ENCODE measurements at regions not wholly inside any gene's neighbourhood (a gene's known extent, or its start where the extent isn't known, plus 50 kb on each side); places are given as distances from the start of the nearest gene placed in this dataset.

- Mint-ChIP-seq H3K27me3 (ENCODE audit: low read depth) (no peaks in the 10 kb centered on the region), H3K27ac (ENCODE audit: unreplicated experiment) (no peak overlapping the region), H3K4me3 (ENCODE audit: unreplicated experiment) (no peak overlapping the region), H3K4me1 (ENCODE audit: low read depth) (no peaks in the 10 kb centered on the region), H3K9me3 (ENCODE audit: low read depth) (peaks cover 25% of the 10 kb centered on the region), H3K36me3 (ENCODE audit: low read depth) (no peaks in the 10 kb centered on the region)
- TF ChIP-seq CTCF (IDR thresholded peaks at IDR 0.05): no peak
- no peak for DNase-seq (ENCODE audit: low spot score)
These were observed 328.4 kb upstream of the KHDRBS2 start for GRCh38 chr6:62614442-62614841.

- Mint-ChIP-seq H3K27me3 (ENCODE audit: low read depth) (no peaks in the 10 kb centered on the region), H3K4me1 (ENCODE audit: low read depth) (no peaks in the 10 kb centered on the region), H3K36me3 (ENCODE audit: low read depth) (no peaks in the 10 kb centered on the region), H3K9me3 (ENCODE audit: low read depth) (peaks cover 25% of the 10 kb centered on the region), H3K4me3 (ENCODE audit: unreplicated experiment) (no peak overlapping the region), H3K27ac (ENCODE audit: unreplicated experiment) (no peak overlapping the region)
- TF ChIP-seq CTCF (IDR thresholded peaks at IDR 0.05): no peak
- no peak for DNase-seq (ENCODE audit: low spot score)
These were observed 327.9 kb upstream of the KHDRBS2 start for GRCh38 chr6:62613928-62614327.

- H3K27ac Mint-ChIP-seq (ENCODE audit: unreplicated experiment): no peak overlapping the region
- H3K4me1 Mint-ChIP-seq (ENCODE audit: low read depth): no peaks in the 10 kb centered on the region
- no peaks in the 10 kb centered on the region for H3K36me3 Mint-ChIP-seq (ENCODE audit: low read depth)
- peaks cover 25% of the 10 kb centered on the region for H3K9me3 Mint-ChIP-seq (ENCODE audit: low read depth)
- DNase-seq (ENCODE audit: low spot score): no peak
- no peak for TF ChIP-seq CTCF (IDR thresholded peaks at IDR 0.05)
- H3K27me3 Mint-ChIP-seq (ENCODE audit: low read depth): no peaks in the 10 kb centered on the region
- H3K4me3 Mint-ChIP-seq (ENCODE audit: unreplicated experiment): no peak overlapping the region
These were observed 326.4 kb upstream of the KHDRBS2 start for GRCh38 chr6:62612471-62612870.

- no peaks in the 10 kb centered on the region for H3K9me3 Mint-ChIP-seq (ENCODE audit: low read depth)
- no peaks in the 10 kb centered on the region for H3K36me3 Mint-ChIP-seq (ENCODE audit: low read depth)
These were observed 284.3 kb upstream of the KHDRBS2 start for GRCh38 chr6:62570372-62570771.

GRCh38 chr6:62541502-62541901 lies 255.5 kb upstream of the KHDRBS2 start:
- no peaks in the 10 kb centered on the region for H3K4me1 Mint-ChIP-seq (ENCODE audit: low read depth)
- TF ChIP-seq CTCF (IDR thresholded peaks at IDR 0.05): no peak

More at GRCh38 chr6:62570372-62570771, 284.3 kb upstream of the KHDRBS2 start:
- H3K27ac Mint-ChIP-seq (ENCODE audit: unreplicated experiment): no peak overlapping the region
- no peak overlapping the region for H3K4me3 Mint-ChIP-seq (ENCODE audit: unreplicated experiment)
- no peaks in the 10 kb centered on the region for H3K4me1 Mint-ChIP-seq (ENCODE audit: low read depth)
- TF ChIP-seq CTCF (IDR thresholded peaks at IDR 0.05): no peak
- H3K27me3 Mint-ChIP-seq (ENCODE audit: low read depth): no peaks in the 10 kb centered on the region
- no peak for DNase-seq (ENCODE audit: low spot score)

More at GRCh38 chr6:62541502-62541901, 255.5 kb upstream of the KHDRBS2 start:
- no peaks in the 10 kb centered on the region for H3K9me3 Mint-ChIP-seq (ENCODE audit: low read depth)
- H3K4me3 Mint-ChIP-seq (ENCODE audit: unreplicated experiment): no peak overlapping the region
- H3K36me3 Mint-ChIP-seq (ENCODE audit: low read depth): no peaks in the 10 kb centered on the region
- DNase-seq (ENCODE audit: low spot score): no peak
- no peak overlapping the region for H3K27ac Mint-ChIP-seq (ENCODE audit: unreplicated experiment)
- H3K27me3 Mint-ChIP-seq (ENCODE audit: low read depth): no peaks in the 10 kb centered on the region

Data from chondrocyte (in vitro differentiated cells).